K562 (cell line): ENCODE measurements at regions not wholly inside any gene's neighbourhood (a gene's known extent, or its start where the extent isn't known, plus 50 kb on each side); places are given as distances from the start of the nearest gene placed in this dataset.

Experiments
- ATAC-seq: fragments of 200-7000 bp; cut with Tn5 transposase; 3 replicates; pipeline ENCODE4 v1.9.1; 2020; ENCODE audit warnings: moderate library complexity
- BruUV-seq: library from RNA; stranded (reverse); fragments of 400-500 nt; replicated peaks from 2 replicates; lab custom pipeline; 2021; lab: Mats Ljungman, UMichigan
- CTCF ChIA-PET: fragments of 300-600 bp; formaldehyde crosslinking; extraction: SDS; loops from one replicate; lab custom pipeline; 2021; ENCODE audit warnings: low intra/inter-chr PET ratio; lab: Yijun Ruan, JAX
- POLR2A ChIA-PET: fragments of 300-600, 350-650 bp; sonication (Branson Sonifier 250); formaldehyde crosslinking; extraction: SDS; loops from one replicate; lab custom pipeline; 2021; ENCODE audit warnings: antibody characterized with exemption, inconsistent platforms; lab: Yijun Ruan, JAX
- DNase-seq, 4 experiments: peaks; one replicate each; pipeline versions ENCODE4 v3.0.0 to v3.0.0-alpha.2; 2011 to 2018; ENCODE audit warnings: low spot score in 3 of 4, mixed read lengths in 3 of 4; ENCODE audit errors: extremely low read depth in 1 of 4
- FAIRE-seq: peaks from 2 replicates; lab custom pipeline; 2011; peaks lifted over from hg19 to GRCh38; lab: Jason Lieb, UNC
- H2AFZ ChIP-seq: 2 replicates; pipeline ENCODE4 v1.6.0; 2011; ENCODE audit warnings: low read depth, low read length, control low read depth, inconsistent platforms
- H3K27ac ChIP-seq: fragments of 200-600 bp; 3 replicates; pipeline ENCODE4 v1.8.0; 2011; ENCODE audit warnings: low read depth, mild to moderate bottlenecking, control low read depth, inconsistent platforms, low read length, moderate library complexity, mixed read lengths; ENCODE audit errors: extremely low read depth
- H3K27me3 ChIP-seq, 2 experiments: fragments of 300-600 bp in 1 of 2; 2 replicates in 1 of 2; 3 replicates in 1 of 2; pipeline versions ENCODE4 v1.6.0 to v1.8.0; 2011; ENCODE audit warnings: inconsistent platforms in 2 of 2, low read length in 2 of 2, mild to moderate bottlenecking in 1 of 2, mixed read lengths in 1 of 2, moderate library complexity in 1 of 2; ENCODE audit not compliant: control insufficient read depth in 2 of 2, insufficient read depth in 2 of 2
- H3K36me3 ChIP-seq: fragments of 300-600 bp; 3 replicates; pipeline ENCODE4 v1.8.0; 2011; ENCODE audit warnings: mild to moderate bottlenecking, low read length, inconsistent platforms; ENCODE audit not compliant: control insufficient read depth, insufficient read depth
- H3K4me1 ChIP-seq, 2 experiments: fragments of 200-600 bp in 1 of 2; replicated peaks in 1 of 2; 2 replicates in 1 of 2; 3 replicates in 1 of 2; pipeline versions ENCODE4 v1.5.1 to v1.8.0; 2011; ENCODE audit warnings: inconsistent platforms in 2 of 2, low read length in 2 of 2, mild to moderate bottlenecking in 1 of 2, mixed read lengths in 1 of 2, moderate library complexity in 1 of 2; ENCODE audit not compliant: control insufficient read depth in 2 of 2, insufficient read depth in 2 of 2
- H3K4me2 ChIP-seq: 2 replicates; pipeline ENCODE4 v1.6.1; 2011; ENCODE audit warnings: low read length, control low read depth, inconsistent platforms, mixed read lengths; ENCODE audit not compliant: insufficient read depth
- H3K4me3 ChIP-seq: fragments of 200-600 bp; sonication (generic), shearing (Covaris generic); 2 replicates; pipeline ENCODE4 v1.5.1; 2016; ENCODE audit warnings: control low read depth, inconsistent platforms
- H3K79me2 ChIP-seq: fragments of 200-600 bp; 3 replicates; pipeline ENCODE4 v1.8.0; 2011; ENCODE audit warnings: low read length, inconsistent platforms; ENCODE audit not compliant: control insufficient read depth, insufficient read depth
- H3K9ac ChIP-seq, 2 experiments: 2 replicates each; pipeline versions ENCODE4 v1.6.0 to v1.6.1; 2011; ENCODE audit warnings: low read depth in 2 of 2, low read length in 2 of 2, control low read depth in 1 of 2, inconsistent platforms in 1 of 2, mild to moderate bottlenecking in 1 of 2, mixed read lengths in 1 of 2; ENCODE audit not compliant: insufficient read depth in 1 of 2
- H3K9me1 ChIP-seq: one replicate; pipeline ENCODE4 v1.6.0; 2011; ENCODE audit warnings: inconsistent platforms, mild to moderate bottlenecking, low read length, moderate library complexity; ENCODE audit not compliant: control insufficient read depth, insufficient read depth
- H3K9me3 ChIP-seq: replicated peaks from 2 replicates; pipeline ENCODE4 v1.5.1; 2011; ENCODE audit warnings: low read depth, low read length, inconsistent platforms; ENCODE audit not compliant: control insufficient read depth, insufficient read depth
- H4K20me1 ChIP-seq: replicated peaks from 2 replicates; pipeline ENCODE4 v1.6.1; 2011; ENCODE audit warnings: low read length, inconsistent platforms, mixed read lengths; ENCODE audit not compliant: control insufficient read depth, insufficient read depth
- CAMTA2 ChIP-seq: fragments of 250-450 bp; sonication (Bioruptor Pico); conservative IDR thresholded peaks from 2 replicates; pipeline ENCODE4 v1.5.1; 2022
- HDAC6 ChIP-seq: IDR thresholded peaks from 2 replicates; pipeline ENCODE4 v1.6.1; 2012; ENCODE audit warnings: low read depth, mild to moderate bottlenecking, control low read depth, inconsistent platforms, low read length, moderate library complexity
- KDM4B ChIP-seq, 2 experiments: fragments of 450-650 bp in 1 of 2; sonication (generic) in 1 of 2; IDR thresholded peaks; 2 replicates each; pipeline ENCODE4 v1.6.1; 2016 to 2017; ENCODE audit warnings: borderline replicate concordance in 2 of 2, antibody characterized with exemption in 1 of 2, low read depth in 1 of 2, mild to moderate bottlenecking in 1 of 2
- MBD2 ChIP-seq: sonication (generic); IDR thresholded peaks from 2 replicates; pipeline ENCODE4 v1.6.1; 2016; ENCODE audit warnings: low read depth, borderline replicate concordance
- NCOA4 ChIP-seq: fragments of 450-650 bp; IDR thresholded peaks from 2 replicates; pipeline ENCODE4 v1.6.1; 2018; ENCODE audit warnings: mild to moderate bottlenecking; ENCODE audit not compliant: partially characterized antibody
- NRF1 ChIP-seq, 2 experiments: fragments of 450-650 bp; IDR thresholded peaks in 1 of 2; conservative IDR thresholded peaks in 1 of 2; 2 replicates each; pipeline ENCODE4 v1.6.1; 2014; ENCODE audit warnings: mild to moderate bottlenecking in 2 of 2
- PHF8 ChIP-seq: fragments of 200-600 bp; sonication (generic); IDR thresholded peaks from 2 replicates; pipeline ENCODE4 v1.6.1; 2012; ENCODE audit warnings: mixed run types, mild to moderate bottlenecking, inconsistent platforms, low read length, moderate library complexity, borderline replicate concordance
- TCF7 ChIP-seq: sonication (generic); IDR thresholded peaks from 2 replicates; pipeline ENCODE4 v1.6.1; 2016; ENCODE audit warnings: antibody characterized with exemption, borderline replicate concordance
- U2AF2 ChIP-seq: fragments of 200-400 bp; formaldehyde crosslinking; optimal IDR thresholded peaks from 2 replicates; pipeline ENCODE3; 2017; ENCODE audit warnings: low read depth, mild to moderate bottlenecking, low read length
- USF2 ChIP-seq: sonication (generic); formaldehyde crosslinking; IDR thresholded peaks from 2 replicates; pipeline ENCODE4 v1.5.0; 2020; ENCODE audit warnings: missing genetic modification reagents
- ZNF140 ChIP-seq: fragments of 250-450 bp; sonication (Bioruptor Pico); IDR thresholded peaks from 2 replicates; pipeline ENCODE4 v1.8.0; 2021; ENCODE audit warnings: moderate library complexity, mild to moderate bottlenecking, inconsistent platforms
- ZNF174 ChIP-seq: fragments of 250-450 bp; sonication (Bioruptor Pico); IDR thresholded peaks from 2 replicates; pipeline ENCODE4 v1.4.0; 2020; ENCODE audit warnings: mild to moderate bottlenecking
- ZNF324 ChIP-seq: fragments of 250-450 bp; sonication (Bioruptor Pico); IDR thresholded peaks from 2 replicates; pipeline ENCODE4 v1.4.0; 2020; ENCODE audit warnings: mild to moderate bottlenecking
- WGBS: fragments of 100-300 bp; shearing (Covaris generic); methylation state at CpG from one replicate; pipeline ENCODE4 v1.1.6; 2016; ENCODE audit warnings: low coverage, mixed read lengths; ENCODE audit not compliant: insufficient coverage; ENCODE audit errors: missing lambda C conversion rate; 5-methylcytosine and 5-hydroxymethylcytosine counted together
- in situ Hi-C: fragments of 300-500 bp; cut with MboI; formaldehyde crosslinking; loops from 4 replicates; pipeline ENCODE4 v1.15.0; 2018; ENCODE audit warnings: inconsistent platforms, mixed read lengths
- intact Hi-C: fragments of 100-400 bp; cut with micrococcal nuclease; formaldehyde crosslinking; loops from 2 replicates; pipeline ENCODE4 v1.14.2; 2022

GRCh38 chr1:36560177-36560576 is 77.5 kb upstream of the CSF3R start:
- under 1% methylated on average over 8 of the region's 8 CpGs for WGBS
- Histone ChIP-seq H3K9me3 (no peaks in the 10 kb centered on the region), H4K20me1 (peaks cover 11% of the 10 kb centered on the region; the same call in 1 of the 2 replicates), H3K27ac (no peak overlapping the region), H3K4me2 (no peak overlapping the region), H3K9ac (no peak overlapping the region), H3K4me1 (no peaks in the 10 kb centered on the region), H2AFZ (no peak overlapping the region), H3K9me1 (no peaks in the 10 kb centered on the region), H3K27me3 (peaks cover 12 to 48% of the 10 kb centered on the region in 2 experiments), H3K4me3 (no peak overlapping the region), H3K36me3 (no peaks in the 10 kb centered on the region), H3K79me2 (no peaks in the 10 kb centered on the region)
- in situ Hi-C loops (no loop called here), intact Hi-C loops (no loop called here)
- TF ChIP-seq KDM4B (IDR thresholded peaks at IDR 0.05; ENCODE audit: borderline replicate concordance in 2 of 2, low read depth in 1 of 2) (no peak), U2AF2 (no peak), CAMTA2 (CRISPR knock-in tag) (no peak), ZNF140 (CRISPR knock-in tag) (no peak), MBD2 (no peak)
- FAIRE-seq, result no peak
- ChIA-PET CTCF (no interaction called here), POLR2A (interaction anchor here (0.7 kb wide), 1 partner anchor 100 kb away, joined by 3 read pairs; no protein-coding TSS in a partner anchor)
- DNase-seq, result no peak
- BruUV-seq, result no TSS peak
- ATAC-seq, result no peak

GRCh38 chr1:36559061-36559460 is 76.3 kb upstream of the CSF3R start:
- H3K27me3 ChIP-seq, result peaks cover 14 to 53% of the 10 kb centered on the region in 2 experiments
- BruUV-seq, result no TSS peak
- no peaks in the 10 kb centered on the region for H3K36me3 ChIP-seq
- no peak for TF ChIP-seq TCF7
- TF ChIP-seq NRF1 (conservative IDR thresholded peaks at IDR 0.05 in 1 of 2, IDR thresholded peaks at IDR 0.05 in 1 of 2), result 0 out of 4 replicates have a peak, but pooled peaks of 1 of the 2 experiments have one; percentile 23
- no peak for TF ChIP-seq PHF8
- peak; percentile 35 for TF ChIP-seq USF2 (CRISPR knock-in tag)
- no peak for TF ChIP-seq ZNF174 (CRISPR knock-in tag)
- TF ChIP-seq NCOA4, result no peak
- no peak for TF ChIP-seq ZNF324 (CRISPR knock-in tag)
- TF ChIP-seq HDAC6, result no peak
- TF ChIP-seq, all 486 proteins: peak for 2
- CTCF ChIA-PET, result no interaction called here
- peaks cover 11% of the 10 kb centered on the region; the same call in 1 of the 2 replicates for H4K20me1 ChIP-seq
- FAIRE-seq (peak; percentile 46), ATAC-seq (no peak), DNase-seq (no peak)
- WGBS, result 4% methylated on average over 8 of the region's 8 CpGs
- no peak overlapping the region for H3K4me2 ChIP-seq
- H3K9ac ChIP-seq, result no peak overlapping the region
- H2AFZ ChIP-seq, result no peak overlapping the region
- H3K27ac ChIP-seq, result no peak overlapping the region
- no peaks in the 10 kb centered on the region for H3K4me1 ChIP-seq
- in situ Hi-C loops, result no loop called here
- H3K9me3 ChIP-seq, result no peaks in the 10 kb centered on the region
- intact Hi-C loops, result loop anchor here (10.0 kb wide), 1 partner anchor 876 kb away; no protein-coding TSS in a partner anchor
- POLR2A ChIA-PET, result interaction anchor here (0.8 to 1.3 kb wide), 2 partner anchors 24 to 786 kb away, joined by 3 to 4 read pairs; no protein-coding TSS in a partner anchor
- H3K9me1 ChIP-seq, result no peaks in the 10 kb centered on the region
- H3K79me2 ChIP-seq, result no peaks in the 10 kb centered on the region
- no peak overlapping the region for H3K4me3 ChIP-seq
